K562 (cell line): ENCODE measurements at regions not wholly inside any gene's neighbourhood (a gene's known extent, or its start where the extent isn't known, plus 50 kb on each side); places are given as distances from the start of the nearest gene placed in this dataset.

Experiments used
- ATAC-seq: fragments of 200-7000 bp; cut with Tn5 transposase; 3 replicates; pipeline ENCODE4 v1.9.1; 2020; ENCODE audit warnings: moderate library complexity
- BruUV-seq: library from RNA; stranded (reverse); fragments of 400-500 nt; replicated peaks from 2 replicates; lab custom pipeline; 2021; lab: Mats Ljungman, UMichigan
- CTCF ChIA-PET: fragments of 300-600 bp; formaldehyde crosslinking; extraction: SDS; loops from one replicate; lab custom pipeline; 2021; ENCODE audit warnings: low intra/inter-chr PET ratio; lab: Yijun Ruan, JAX
- POLR2A ChIA-PET: fragments of 300-600, 350-650 bp; sonication (Branson Sonifier 250); formaldehyde crosslinking; extraction: SDS; loops from one replicate; lab custom pipeline; 2021; ENCODE audit warnings: antibody characterized with exemption, inconsistent platforms; lab: Yijun Ruan, JAX
- DNase-seq, 4 experiments: peaks; one replicate each; pipeline versions ENCODE4 v3.0.0 to v3.0.0-alpha.2; 2011 to 2018; ENCODE audit warnings: low spot score in 3 of 4, mixed read lengths in 3 of 4; ENCODE audit errors: extremely low read depth in 1 of 4
- FAIRE-seq: peaks from 2 replicates; lab custom pipeline; 2011; peaks lifted over from hg19 to GRCh38; lab: Jason Lieb, UNC
- H2AFZ ChIP-seq: 2 replicates; pipeline ENCODE4 v1.6.0; 2011; ENCODE audit warnings: low read depth, low read length, control low read depth, inconsistent platforms
- H3K27ac ChIP-seq: fragments of 200-600 bp; 3 replicates; pipeline ENCODE4 v1.8.0; 2011; ENCODE audit warnings: low read depth, mild to moderate bottlenecking, control low read depth, inconsistent platforms, low read length, moderate library complexity, mixed read lengths; ENCODE audit errors: extremely low read depth
- H3K27me3 ChIP-seq, 2 experiments: fragments of 300-600 bp in 1 of 2; 2 replicates in 1 of 2; 3 replicates in 1 of 2; pipeline versions ENCODE4 v1.6.0 to v1.8.0; 2011; ENCODE audit warnings: inconsistent platforms in 2 of 2, low read length in 2 of 2, mild to moderate bottlenecking in 1 of 2, mixed read lengths in 1 of 2, moderate library complexity in 1 of 2; ENCODE audit not compliant: control insufficient read depth in 2 of 2, insufficient read depth in 2 of 2
- H3K36me3 ChIP-seq: fragments of 300-600 bp; 3 replicates; pipeline ENCODE4 v1.8.0; 2011; ENCODE audit warnings: mild to moderate bottlenecking, low read length, inconsistent platforms; ENCODE audit not compliant: control insufficient read depth, insufficient read depth
- H3K4me1 ChIP-seq, 2 experiments: fragments of 200-600 bp in 1 of 2; replicated peaks in 1 of 2; 2 replicates in 1 of 2; 3 replicates in 1 of 2; pipeline versions ENCODE4 v1.5.1 to v1.8.0; 2011; ENCODE audit warnings: inconsistent platforms in 2 of 2, low read length in 2 of 2, mild to moderate bottlenecking in 1 of 2, mixed read lengths in 1 of 2, moderate library complexity in 1 of 2; ENCODE audit not compliant: control insufficient read depth in 2 of 2, insufficient read depth in 2 of 2
- H3K4me2 ChIP-seq: 2 replicates; pipeline ENCODE4 v1.6.1; 2011; ENCODE audit warnings: low read length, control low read depth, inconsistent platforms, mixed read lengths; ENCODE audit not compliant: insufficient read depth
- H3K4me3 ChIP-seq: fragments of 200-600 bp; sonication (generic), shearing (Covaris generic); 2 replicates; pipeline ENCODE4 v1.5.1; 2016; ENCODE audit warnings: control low read depth, inconsistent platforms
- H3K79me2 ChIP-seq: fragments of 200-600 bp; 3 replicates; pipeline ENCODE4 v1.8.0; 2011; ENCODE audit warnings: low read length, inconsistent platforms; ENCODE audit not compliant: control insufficient read depth, insufficient read depth
- H3K9ac ChIP-seq, 2 experiments: 2 replicates each; pipeline versions ENCODE4 v1.6.0 to v1.6.1; 2011; ENCODE audit warnings: low read depth in 2 of 2, low read length in 2 of 2, control low read depth in 1 of 2, inconsistent platforms in 1 of 2, mild to moderate bottlenecking in 1 of 2, mixed read lengths in 1 of 2; ENCODE audit not compliant: insufficient read depth in 1 of 2
- H3K9me1 ChIP-seq: one replicate; pipeline ENCODE4 v1.6.0; 2011; ENCODE audit warnings: inconsistent platforms, mild to moderate bottlenecking, low read length, moderate library complexity; ENCODE audit not compliant: control insufficient read depth, insufficient read depth
- H3K9me3 ChIP-seq: replicated peaks from 2 replicates; pipeline ENCODE4 v1.5.1; 2011; ENCODE audit warnings: low read depth, low read length, inconsistent platforms; ENCODE audit not compliant: control insufficient read depth, insufficient read depth
- H4K20me1 ChIP-seq: replicated peaks from 2 replicates; pipeline ENCODE4 v1.6.1; 2011; ENCODE audit warnings: low read length, inconsistent platforms, mixed read lengths; ENCODE audit not compliant: control insufficient read depth, insufficient read depth
- FUS ChIP-seq: fragments of 200-400 bp; formaldehyde crosslinking; optimal IDR thresholded peaks from 2 replicates; pipeline ENCODE3; 2017; ENCODE audit warnings: low read depth, low read length
- KLF13 ChIP-seq: fragments of 450-650 bp; IDR thresholded peaks from 2 replicates; pipeline ENCODE4 v1.6.1; 2016; ENCODE audit warnings: missing genetic modification characterization, low read depth, mild to moderate bottlenecking, missing compliant biosample characterization, moderate library complexity, borderline replicate concordance
- MAFG ChIP-seq: fragments of 450-650 bp; conservative IDR thresholded peaks from 2 replicates; pipeline ENCODE4 v1.6.1; 2016; ENCODE audit warnings: missing genetic modification characterization, missing compliant biosample characterization
- PHF21A ChIP-seq: fragments of 450-650 bp; IDR thresholded peaks from 2 replicates; pipeline ENCODE4 v1.6.1; 2017; ENCODE audit warnings: low read depth, borderline replicate concordance
- POLR2A ChIP-seq: fragments of 450-650 bp; conservative IDR thresholded peaks from 2 replicates; pipeline ENCODE4 v1.6.1; 2016
- RHOXF2B ChIP-seq: fragments of 250-450 bp; sonication (Bioruptor Pico); conservative IDR thresholded peaks from 2 replicates; pipeline ENCODE4 v1.5.1; 2021
- SREBF2 ChIP-seq: sonication (generic); formaldehyde crosslinking; IDR thresholded peaks from 2 replicates; pipeline ENCODE4 v1.4.0; 2020; ENCODE audit warnings: mild to moderate bottlenecking, missing genetic modification reagents
- TFAM ChIP-seq: fragments of 250-450 bp; sonication (Bioruptor Pico); conservative IDR thresholded peaks from 2 replicates; pipeline ENCODE4 v1.5.0; 2021; ENCODE audit warnings: mild to moderate bottlenecking, moderate library complexity
- U2AF1 ChIP-seq: fragments of 200-400 bp; formaldehyde crosslinking; optimal IDR thresholded peaks from 2 replicates; pipeline ENCODE3; 2017; ENCODE audit warnings: mild to moderate bottlenecking, low read depth, low read length, moderate library complexity
- ZNF121 ChIP-seq: sonication (generic); formaldehyde crosslinking; conservative IDR thresholded peaks from 2 replicates; pipeline ENCODE4 v1.8.0; 2022; ENCODE audit warnings: missing genetic modification reagents
- ZNF134 ChIP-seq: fragments of 250-450 bp; sonication (Bioruptor Pico); conservative IDR thresholded peaks from 2 replicates; pipeline ENCODE4 v1.4.0; 2020
- in situ Hi-C: fragments of 300-500 bp; cut with MboI; formaldehyde crosslinking; loops from 4 replicates; pipeline ENCODE4 v1.15.0; 2018; ENCODE audit warnings: inconsistent platforms, mixed read lengths
- intact Hi-C: fragments of 100-400 bp; cut with micrococcal nuclease; formaldehyde crosslinking; loops from 2 replicates; pipeline ENCODE4 v1.14.2; 2022
- TF ChIP-seq, protein P1 (sequence below): fragments of 450-650 bp; IDR thresholded peaks from 2 replicates; pipeline ENCODE4 v1.6.1; 2016; ENCODE audit warnings: missing biosample characterization, missing genetic modification characterization
- TF ChIP-seq, protein P2 (sequence below): sonication (generic); formaldehyde crosslinking; IDR thresholded peaks from 2 replicates; pipeline ENCODE4 v1.8.0; 2023; ENCODE audit warnings: mild to moderate bottlenecking, missing genetic modification reagents

DNA sequence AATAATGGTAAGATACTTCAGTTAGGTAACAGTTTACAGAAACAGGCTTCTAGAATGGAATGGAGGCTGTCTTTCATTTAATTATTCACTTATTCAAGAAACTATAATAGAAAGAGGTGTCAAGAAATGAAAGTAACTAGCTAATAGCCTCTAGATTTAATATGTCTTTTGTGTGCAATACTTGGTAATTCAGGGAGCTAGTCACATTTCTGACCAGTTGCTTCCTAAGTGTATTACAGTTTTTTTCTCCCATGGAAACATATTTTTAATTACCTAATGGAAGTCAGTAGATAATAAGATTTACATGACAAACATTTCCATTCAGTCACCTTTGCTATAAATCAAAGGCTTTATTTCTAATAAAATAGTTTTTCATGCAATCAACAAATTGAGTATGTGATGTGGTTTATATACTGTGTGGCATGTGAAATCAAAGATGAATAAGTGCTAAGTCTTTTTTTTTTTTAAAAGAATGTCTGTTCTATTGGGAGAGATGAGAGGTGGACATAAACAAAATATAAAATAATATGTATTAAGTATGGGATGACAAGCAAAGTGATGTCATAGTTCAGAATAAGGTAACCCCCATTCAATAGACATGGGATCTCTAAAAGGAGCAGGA is 985.7 kb downstream of the SQOR start:
- ChIA-PET CTCF (no interaction called here), POLR2A (no interaction called here)
- no peak overlapping the region for H2AFZ ChIP-seq
- no peaks in the 10 kb centered on the region for H3K9me3 ChIP-seq
- no peaks in the 10 kb centered on the region for H3K79me2 ChIP-seq
- BruUV-seq: no TSS peak
- H3K9ac ChIP-seq: no peak overlapping the region
- no peaks in the 10 kb centered on the region for H3K36me3 ChIP-seq
- in situ Hi-C loops (no loop called here), intact Hi-C loops (no loop called here)
- ATAC-seq (no peak), FAIRE-seq (no peak), DNase-seq (no peak)
- H3K9me1 ChIP-seq: no peaks in the 10 kb centered on the region
- no peaks in the 10 kb centered on the region for H3K27me3 ChIP-seq
- H3K4me1 ChIP-seq: no peaks in the 10 kb centered on the region
- H3K27ac ChIP-seq: no peak overlapping the region
- TF ChIP-seq, protein P1, sequence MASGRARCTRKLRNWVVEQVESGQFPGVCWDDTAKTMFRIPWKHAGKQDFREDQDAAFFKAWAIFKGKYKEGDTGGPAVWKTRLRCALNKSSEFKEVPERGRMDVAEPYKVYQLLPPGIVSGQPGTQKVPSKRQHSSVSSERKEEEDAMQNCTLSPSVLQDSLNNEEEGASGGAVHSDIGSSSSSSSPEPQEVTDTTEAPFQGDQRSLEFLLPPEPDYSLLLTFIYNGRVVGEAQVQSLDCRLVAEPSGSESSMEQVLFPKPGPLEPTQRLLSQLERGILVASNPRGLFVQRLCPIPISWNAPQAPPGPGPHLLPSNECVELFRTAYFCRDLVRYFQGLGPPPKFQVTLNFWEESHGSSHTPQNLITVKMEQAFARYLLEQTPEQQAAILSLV (tag): no peak
- TF ChIP-seq SREBF2 (CRISPR knock-in tag) (no peak), FUS (no peak), ZNF121 (CRISPR knock-in tag) (no peak), MAFG (no peak), POLR2A (no peak), KLF13 (tag) (no peak), PHF21A (no peak), U2AF1 (no peak), TFAM (no peak), RHOXF2B (CRISPR knock-in tag) (no peak), ZNF134 (CRISPR knock-in tag) (no peak)
- TF ChIP-seq, protein P2, sequence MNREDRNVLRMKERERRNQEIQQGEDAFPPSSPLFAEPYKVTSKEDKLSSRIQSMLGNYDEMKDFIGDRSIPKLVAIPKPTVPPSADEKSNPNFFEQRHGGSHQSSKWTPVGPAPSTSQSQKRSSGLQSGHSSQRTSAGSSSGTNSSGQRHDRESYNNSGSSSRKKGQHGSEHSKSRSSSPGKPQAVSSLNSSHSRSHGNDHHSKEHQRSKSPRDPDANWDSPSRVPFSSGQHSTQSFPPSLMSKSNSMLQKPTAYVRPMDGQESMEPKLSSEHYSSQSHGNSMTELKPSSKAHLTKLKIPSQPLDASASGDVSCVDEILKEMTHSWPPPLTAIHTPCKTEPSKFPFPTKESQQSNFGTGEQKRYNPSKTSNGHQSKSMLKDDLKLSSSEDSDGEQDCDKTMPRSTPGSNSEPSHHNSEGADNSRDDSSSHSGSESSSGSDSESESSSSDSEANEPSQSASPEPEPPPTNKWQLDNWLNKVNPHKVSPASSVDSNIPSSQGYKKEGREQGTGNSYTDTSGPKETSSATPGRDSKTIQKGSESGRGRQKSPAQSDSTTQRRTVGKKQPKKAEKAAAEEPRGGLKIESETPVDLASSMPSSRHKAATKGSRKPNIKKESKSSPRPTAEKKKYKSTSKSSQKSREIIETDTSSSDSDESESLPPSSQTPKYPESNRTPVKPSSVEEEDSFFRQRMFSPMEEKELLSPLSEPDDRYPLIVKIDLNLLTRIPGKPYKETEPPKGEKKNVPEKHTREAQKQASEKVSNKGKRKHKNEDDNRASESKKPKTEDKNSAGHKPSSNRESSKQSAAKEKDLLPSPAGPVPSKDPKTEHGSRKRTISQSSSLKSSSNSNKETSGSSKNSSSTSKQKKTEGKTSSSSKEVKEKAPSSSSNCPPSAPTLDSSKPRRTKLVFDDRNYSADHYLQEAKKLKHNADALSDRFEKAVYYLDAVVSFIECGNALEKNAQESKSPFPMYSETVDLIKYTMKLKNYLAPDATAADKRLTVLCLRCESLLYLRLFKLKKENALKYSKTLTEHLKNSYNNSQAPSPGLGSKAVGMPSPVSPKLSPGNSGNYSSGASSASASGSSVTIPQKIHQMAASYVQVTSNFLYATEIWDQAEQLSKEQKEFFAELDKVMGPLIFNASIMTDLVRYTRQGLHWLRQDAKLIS (CRISPR knock-in tag): no peak
- no peak overlapping the region for H3K4me3 ChIP-seq
- no peak overlapping the region for H3K4me2 ChIP-seq
- no peaks in the 10 kb centered on the region for H4K20me1 ChIP-seq
